GM13976 (cell line): ENCODE measurements at regions not wholly inside any gene's neighbourhood (a gene's known extent, or its start where the extent isn't known, plus 50 kb on each side); places are given as distances from the start of the nearest gene placed in this dataset.

ENCODE experiments used
- DNase-seq: peaks from one replicate; pipeline ENCODE4 v3.0.0; 2012; ENCODE audit warnings: low spot score
- CTCF ChIP-seq: IDR thresholded peaks from 2 replicates; pipeline ENCODE4 v1.5.1; 2012; ENCODE audit warnings: borderline replicate concordance, mild to moderate bottlenecking; ENCODE audit not compliant: insufficient read depth; ENCODE audit errors: extremely low read depth, missing control alignments, control extremely low read depth
- in situ Hi-C: fragments of 300-500 bp; cut with MboI; formaldehyde crosslinking; loops from one replicate; pipeline ENCODE4 v1.12.0; 2022; ENCODE audit warnings: low sequenced_read_pairs, mixed read lengths, inconsistent platforms; ENCODE audit not compliant: unreplicated experiment

GRCh38 chr15:70226337-70226980 is 128.7 kb upstream of the TLE3 start:
- no peak for DNase-seq
- no peak for TF ChIP-seq CTCF
- in situ Hi-C loops = no loop called here

- DNase-seq = no peak
- in situ Hi-C loops = no loop called here
- TF ChIP-seq CTCF = no peak
Measured at GRCh38 chr15:70225416-70225815, 127.7 kb upstream of the TLE3 start.

GRCh38 chr15:70222606-70223005 is 124.9 kb upstream of the TLE3 start:
- DNase-seq = no peak
- in situ Hi-C loops = no loop called here
- TF ChIP-seq CTCF = no peak

GRCh38 chr15:70220490-70221096 is 122.9 kb upstream of the TLE3 start:
- no peak for DNase-seq
- no peak for TF ChIP-seq CTCF
- in situ Hi-C loops = no loop called here

- in situ Hi-C loops = no loop called here
- TF ChIP-seq CTCF = no peak
- no peak for DNase-seq
Measured at GRCh38 chr15:70219966-70220365, 122.2 kb upstream of the TLE3 start.

GRCh38 chr15:70219256-70219895 is 121.7 kb upstream of the TLE3 start:
- DNase-seq = no peak
- TF ChIP-seq CTCF = no peak
- in situ Hi-C loops = no loop called here
